ENCODE measurements at regions not wholly inside any gene's neighbourhood (a gene's known extent, or its start where the extent isn't known, plus 50 kb on each side); places are given as distances from the start of the nearest gene placed in this dataset.
"Not testable (repeated sequence)": the region's sequence is repeated elsewhere in the genome, so short reads cannot be mapped to it uniquely, and the experiment has no call there.

- TF ChIP-seq YY1 (IDR thresholded peaks at IDR 0.05; ENCODE audit: insufficient read depth, insufficient read length) (no peak), SUZ12 (IDR thresholded peaks at IDR 0.05; ENCODE audit: extremely low read depth, insufficient read depth, insufficient read length) (no peak), ZNF274 (IDR thresholded peaks at IDR 0.05; ENCODE audit: low read depth, low read length) (no peak)
- Histone ChIP-seq H3K9ac (ENCODE audit: insufficient read length, low read depth) (no peak overlapping the region), H3K4me1 (ENCODE audit: insufficient read depth, insufficient read length) (no peaks in the 10 kb centered on the region), H3K36me3 (ENCODE audit: insufficient read depth, insufficient read length, low read length) (no peaks in the 10 kb centered on the region), H3K27me3 (ENCODE audit: insufficient read depth, insufficient read length) (peaks cover 4% of the 10 kb centered on the region), H3K4me3 (ENCODE audit: insufficient read length, low read depth) (no peak overlapping the region), H3K9me3 (ENCODE audit: insufficient read depth, low read length) (peaks cover 4% of the 10 kb centered on the region; the same call in 1 of the 2 replicates)
- DNase-seq (ENCODE audit: low read depth, low spot score): no peak
These were observed 75.6 kb upstream of the ID2 start for GRCh38 chr2:8606226-8606625.

DNA sequence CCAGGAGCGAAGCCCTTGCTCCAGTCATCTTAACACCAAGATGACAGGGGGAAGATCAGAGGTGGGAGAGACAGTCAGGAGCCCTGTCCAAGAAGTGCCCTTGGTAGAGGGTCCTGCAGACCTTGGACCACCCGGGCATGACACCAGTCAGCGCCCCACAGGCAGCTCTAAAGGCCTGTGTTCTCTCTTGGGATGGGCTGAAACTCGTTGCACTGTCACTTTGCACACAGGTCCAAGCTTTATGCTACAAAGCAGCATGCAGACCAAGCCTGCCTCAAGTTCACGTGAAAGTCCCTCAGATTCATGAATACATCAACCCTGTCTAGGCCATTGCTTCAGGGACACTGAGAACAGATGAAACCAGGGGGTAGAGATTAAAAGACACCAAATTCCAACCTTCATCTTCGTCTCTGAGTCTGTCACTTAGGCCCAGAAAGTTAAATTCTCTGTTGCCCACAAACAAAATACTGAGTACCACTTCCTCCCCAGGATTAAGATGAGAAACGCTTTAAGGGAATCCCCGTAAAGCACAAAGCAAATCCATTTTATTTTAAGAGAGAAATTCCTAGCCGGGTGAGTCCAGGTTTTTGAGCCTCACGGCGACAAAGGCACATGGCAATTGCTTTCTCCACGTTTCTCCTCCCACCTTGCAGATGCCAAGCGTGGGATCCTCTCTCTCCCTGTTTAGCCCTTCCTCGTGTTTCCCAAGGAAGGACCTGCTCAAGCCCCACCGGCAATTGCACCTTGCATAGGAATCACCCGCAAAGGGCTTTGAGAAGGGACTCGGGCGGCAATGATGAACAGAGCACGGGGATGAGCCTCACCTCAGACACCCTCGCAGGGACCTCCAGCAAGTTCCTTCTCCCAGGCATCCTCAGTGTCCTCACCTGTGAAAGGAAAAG is 75.0 kb upstream of the ID2 start:
- H3K9ac ChIP-seq (ENCODE audit: insufficient read length, low read depth): no peak overlapping the region
- no peaks in the 10 kb centered on the region for H3K36me3 ChIP-seq (ENCODE audit: insufficient read depth, insufficient read length, low read length)
- peaks cover 4% of the 10 kb centered on the region; the same call in 1 of the 2 replicates for H3K9me3 ChIP-seq (ENCODE audit: insufficient read depth, low read length)
- DNase-seq (ENCODE audit: low read depth, low spot score): no peak
- TF ChIP-seq SUZ12 (IDR thresholded peaks at IDR 0.05; ENCODE audit: extremely low read depth, insufficient read depth, insufficient read length) (no peak), ZNF274 (IDR thresholded peaks at IDR 0.05; ENCODE audit: low read depth, low read length) (no peak), YY1 (IDR thresholded peaks at IDR 0.05; ENCODE audit: insufficient read depth, insufficient read length) (no peak)
- no peak overlapping the region for H3K4me3 ChIP-seq (ENCODE audit: insufficient read length, low read depth)
- no peaks in the 10 kb centered on the region for H3K4me1 ChIP-seq (ENCODE audit: insufficient read depth, insufficient read length)
- peaks cover 4% of the 10 kb centered on the region for H3K27me3 ChIP-seq (ENCODE audit: insufficient read depth, insufficient read length)

GRCh38 chr2:8607606-8608005 is 74.2 kb upstream of the ID2 start:
- Histone ChIP-seq H3K9ac (ENCODE audit: insufficient read length, low read depth) (no peak overlapping the region), H3K4me1 (ENCODE audit: insufficient read depth, insufficient read length) (no peaks in the 10 kb centered on the region), H3K36me3 (ENCODE audit: insufficient read depth, insufficient read length, low read length) (no peaks in the 10 kb centered on the region), H3K9me3 (ENCODE audit: insufficient read depth, low read length) (peaks cover 4% of the 10 kb centered on the region; the same call in 1 of the 2 replicates), H3K4me3 (ENCODE audit: insufficient read length, low read depth) (no peak overlapping the region), H3K27me3 (ENCODE audit: insufficient read depth, insufficient read length) (peaks cover 4% of the 10 kb centered on the region)
- no peak for DNase-seq (ENCODE audit: low read depth, low spot score)
- TF ChIP-seq ZNF274 (IDR thresholded peaks at IDR 0.05; ENCODE audit: low read depth, low read length): no peak
- TF ChIP-seq YY1 (IDR thresholded peaks at IDR 0.05; ENCODE audit: insufficient read depth, insufficient read length): no peak
- TF ChIP-seq SUZ12 (IDR thresholded peaks at IDR 0.05; ENCODE audit: extremely low read depth, insufficient read depth, insufficient read length): no peak

DNA sequence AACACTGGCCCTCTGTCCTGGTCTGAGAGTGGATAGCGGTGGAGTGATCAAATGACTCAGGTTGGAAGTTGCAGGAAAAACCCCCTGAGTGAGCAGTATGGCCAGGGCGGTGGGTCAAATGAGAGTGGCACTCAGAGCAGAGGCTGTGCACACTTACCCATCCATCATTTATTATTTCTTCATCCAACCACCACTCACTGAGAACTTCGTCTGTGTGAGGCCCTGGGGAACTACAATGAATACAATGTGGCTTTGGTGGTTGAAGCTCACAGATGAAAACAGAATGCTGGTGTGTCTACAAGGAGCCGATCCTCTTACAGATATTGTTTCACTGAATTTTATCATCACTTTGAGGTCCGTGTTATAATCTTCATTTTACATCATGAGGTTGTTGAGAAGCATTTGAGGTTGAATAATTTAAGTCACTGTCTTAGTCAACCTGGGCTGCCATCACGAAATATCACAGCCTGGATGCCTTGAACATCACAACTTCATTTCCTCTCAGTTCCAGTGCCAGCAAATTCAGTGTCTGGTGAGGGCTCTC is 73.4 kb upstream of the ID2 start:
- peaks cover 4% of the 10 kb centered on the region; the same call in 1 of the 2 replicates for H3K9me3 ChIP-seq (ENCODE audit: insufficient read depth, low read length)
- DNase-seq (ENCODE audit: low read depth, low spot score): no peak
- H3K9ac ChIP-seq (ENCODE audit: insufficient read length, low read depth): no peak overlapping the region
- no peak overlapping the region for H3K4me3 ChIP-seq (ENCODE audit: insufficient read length, low read depth)
- H3K36me3 ChIP-seq (ENCODE audit: insufficient read depth, insufficient read length, low read length): no peaks in the 10 kb centered on the region
- no peaks in the 10 kb centered on the region for H3K4me1 ChIP-seq (ENCODE audit: insufficient read depth, insufficient read length)
- TF ChIP-seq YY1 (IDR thresholded peaks at IDR 0.05; ENCODE audit: insufficient read depth, insufficient read length) (no peak), ZNF274 (IDR thresholded peaks at IDR 0.05; ENCODE audit: low read depth, low read length) (no peak), SUZ12 (IDR thresholded peaks at IDR 0.05; ENCODE audit: extremely low read depth, insufficient read depth, insufficient read length) (no peak)
- H3K27me3 ChIP-seq (ENCODE audit: insufficient read depth, insufficient read length): peaks cover 4% of the 10 kb centered on the region

GRCh38 chr2:8609357-8609811 is 72.5 kb upstream of the ID2 start:
- no peak for TF ChIP-seq ZNF274 (IDR thresholded peaks at IDR 0.05; ENCODE audit: low read depth, low read length)
- TF ChIP-seq YY1 (IDR thresholded peaks at IDR 0.05; ENCODE audit: insufficient read depth, insufficient read length): no peak
- no peak for TF ChIP-seq SUZ12 (IDR thresholded peaks at IDR 0.05; ENCODE audit: extremely low read depth, insufficient read depth, insufficient read length)

DNA sequence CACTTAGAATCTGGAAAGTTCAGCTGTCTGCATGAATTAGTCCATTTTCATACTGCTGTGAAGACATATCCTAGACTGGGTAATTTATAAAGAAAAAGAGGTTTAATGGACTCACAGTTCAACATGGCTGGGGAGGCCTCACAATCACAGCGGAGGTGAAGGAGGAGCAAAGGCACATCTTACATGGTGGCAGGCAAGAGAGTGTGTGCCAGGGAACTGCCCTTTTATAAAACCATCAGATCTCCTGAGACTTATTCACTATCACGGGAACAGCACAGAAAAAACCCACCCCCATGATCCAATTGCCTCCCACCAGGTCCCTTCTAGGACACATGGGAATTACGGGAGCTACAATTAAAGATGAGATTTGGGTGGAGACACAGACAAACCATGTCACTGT is 71.1 kb upstream of the ID2 start:
- not testable (repeated sequence) for DNase-seq (ENCODE audit: low read depth, low spot score); H3K27me3 ChIP-seq (ENCODE audit: insufficient read depth, insufficient read length); H3K4me3 ChIP-seq (ENCODE audit: insufficient read length, low read depth); H3K4me1 ChIP-seq (ENCODE audit: insufficient read depth, insufficient read length); H3K36me3 ChIP-seq (ENCODE audit: insufficient read depth, insufficient read length, low read length); H3K9ac ChIP-seq (ENCODE audit: insufficient read length, low read depth)
- peaks cover 12% of the 10 kb centered on the region; the same call in 1 of the 2 replicates for H3K9me3 ChIP-seq (ENCODE audit: insufficient read depth, low read length)

More at GRCh38 chr2:8609357-8609811, 72.5 kb upstream of the ID2 start:
- Histone ChIP-seq H3K9me3 (ENCODE audit: insufficient read depth, low read length) (peaks cover 5% of the 10 kb centered on the region; the same call in 1 of the 2 replicates), H3K9ac (ENCODE audit: insufficient read length, low read depth) (no peak overlapping the region), H3K4me3 (ENCODE audit: insufficient read length, low read depth) (no peak overlapping the region), H3K4me1 (ENCODE audit: insufficient read depth, insufficient read length) (no peaks in the 10 kb centered on the region), H3K27me3 (ENCODE audit: insufficient read depth, insufficient read length) (peaks cover 4% of the 10 kb centered on the region), H3K36me3 (ENCODE audit: insufficient read depth, insufficient read length, low read length) (no peaks in the 10 kb centered on the region)
- DNase-seq (ENCODE audit: low read depth, low spot score): peak; percentile 51

GRCh38 chr2:8611246-8611645 is 70.6 kb upstream of the ID2 start:
- no peak overlapping the region for H3K9ac ChIP-seq (ENCODE audit: insufficient read length, low read depth)
- H3K9me3 ChIP-seq (ENCODE audit: insufficient read depth, low read length): peaks cover 12% of the 10 kb centered on the region; the same call in 1 of the 2 replicates
- no peak overlapping the region for H3K4me3 ChIP-seq (ENCODE audit: insufficient read length, low read depth)
- H3K4me1 ChIP-seq (ENCODE audit: insufficient read depth, insufficient read length): no peaks in the 10 kb centered on the region
- peaks cover 4% of the 10 kb centered on the region for H3K27me3 ChIP-seq (ENCODE audit: insufficient read depth, insufficient read length)
- no peak for DNase-seq (ENCODE audit: low read depth, low spot score)
- no peaks in the 10 kb centered on the region for H3K36me3 ChIP-seq (ENCODE audit: insufficient read depth, insufficient read length, low read length)
- TF ChIP-seq ZNF274 (IDR thresholded peaks at IDR 0.05; ENCODE audit: low read depth, low read length): no peak
- no peak for TF ChIP-seq SUZ12 (IDR thresholded peaks at IDR 0.05; ENCODE audit: extremely low read depth, insufficient read depth, insufficient read length)
- TF ChIP-seq YY1 (IDR thresholded peaks at IDR 0.05; ENCODE audit: insufficient read depth, insufficient read length): no peak

Data from NT2/D1 (cell line).